Mesenchymal stem cell (in vitro differentiated cells and primary cell): ENCODE measurements at regions not wholly inside any gene's neighbourhood (a gene's known extent, or its start where the extent isn't known, plus 50 kb on each side); places are given as distances from the start of the nearest gene placed in this dataset.
A peak's percentile ranks its signal among the peaks of the same experiment; 100 is the strongest.

Source experiments
- DNase-seq: peaks from one replicate; pipeline ENCODE4 v3.0.0-alpha.2; 2013
- H2AFZ ChIP-seq: one replicate; pipeline ENCODE4 v1.6.1; 2013; ENCODE audit warnings: low read depth, mild to moderate bottlenecking, control low read depth, inconsistent platforms, low read length, moderate library complexity
- H2AK5ac ChIP-seq: 2 replicates; pipeline ENCODE4 v1.6.1; 2013; ENCODE audit warnings: low read length, moderate library complexity, mild to moderate bottlenecking, inconsistent platforms; ENCODE audit not compliant: severe bottlenecking
- H2BK120ac ChIP-seq: one replicate; pipeline ENCODE4 v1.6.1; 2013; ENCODE audit warnings: low read depth, mild to moderate bottlenecking, inconsistent platforms, low read length, moderate library complexity
- H2BK12ac ChIP-seq, 2 experiments: one replicate each; pipeline ENCODE4 v1.6.1; 2013; ENCODE audit warnings: inconsistent platforms in 2 of 2, low read length in 2 of 2, mild to moderate bottlenecking in 2 of 2, moderate library complexity in 2 of 2, control low read depth in 1 of 2
- H2BK15ac ChIP-seq: one replicate; pipeline ENCODE4 v1.6.1; 2013; ENCODE audit warnings: mild to moderate bottlenecking, low read depth, inconsistent platforms; ENCODE audit not compliant: poor library complexity, severe bottlenecking
- H2BK5ac ChIP-seq: 2 replicates; pipeline ENCODE4 v1.6.1; 2013; ENCODE audit warnings: low read depth, mild to moderate bottlenecking, low read length, control low read depth, inconsistent platforms; ENCODE audit not compliant: poor library complexity, severe bottlenecking
- H3K14ac ChIP-seq, 2 experiments: one replicate each; pipeline ENCODE4 v1.6.1; 2013; ENCODE audit warnings: inconsistent platforms in 2 of 2, low read length in 2 of 2, control low read depth in 1 of 2, mild to moderate bottlenecking in 1 of 2, moderate library complexity in 1 of 2
- H3K18ac ChIP-seq, 2 experiments: one replicate each; pipeline ENCODE4 v1.6.1; 2013; ENCODE audit warnings: inconsistent platforms in 2 of 2, low read length in 2 of 2, control low read depth in 1 of 2, low read depth in 1 of 2, mild to moderate bottlenecking in 1 of 2
- H3K23ac ChIP-seq, 2 experiments: one replicate each; pipeline ENCODE4 v1.6.1; 2013; ENCODE audit warnings: inconsistent platforms in 2 of 2, low read length in 2 of 2, mild to moderate bottlenecking in 2 of 2, moderate library complexity in 2 of 2, control low read depth in 1 of 2
- H3K27ac ChIP-seq: 2 replicates; pipeline ENCODE4 v1.5.1; 2013; ENCODE audit warnings: mild to moderate bottlenecking, moderate library complexity, low read length, control low read depth, inconsistent platforms; ENCODE audit not compliant: poor library complexity, severe bottlenecking
- H3K27me3 ChIP-seq, 2 experiments: 2 replicates each; pipeline versions ENCODE4 v1.6.1 to v1.7.0; 2013; ENCODE audit warnings: low read length in 2 of 2, mild to moderate bottlenecking in 2 of 2, moderate library complexity in 2 of 2, control low read depth in 1 of 2, inconsistent platforms in 1 of 2; ENCODE audit not compliant: control insufficient read depth in 1 of 2, insufficient read depth in 1 of 2
- H3K36me3 ChIP-seq, 2 experiments: 2 replicates each; pipeline versions ENCODE4 v1.6.1 to v1.7.0; 2013; ENCODE audit warnings: low read length in 2 of 2, control low read depth in 1 of 2, inconsistent platforms in 1 of 2, low read depth in 1 of 2, mild to moderate bottlenecking in 1 of 2; ENCODE audit not compliant: insufficient read depth in 2 of 2, control insufficient read depth in 1 of 2
- H3K4ac ChIP-seq, 2 experiments: one replicate each; pipeline ENCODE4 v1.6.1; 2013; ENCODE audit warnings: inconsistent platforms in 2 of 2, low read length in 2 of 2, mild to moderate bottlenecking in 2 of 2, moderate library complexity in 2 of 2, control low read depth in 1 of 2, low read depth in 1 of 2
- H3K4me1 ChIP-seq: 2 replicates; pipeline ENCODE4 v1.6.1; 2013; ENCODE audit warnings: low read depth, low read length, control low read depth; ENCODE audit not compliant: control insufficient read depth, insufficient read depth
- H3K4me2 ChIP-seq: 2 replicates; pipeline ENCODE4 v1.6.1; 2013; ENCODE audit warnings: low read length, mild to moderate bottlenecking, inconsistent platforms; ENCODE audit not compliant: poor library complexity, severe bottlenecking
- H3K4me3 ChIP-seq, 2 experiments: 2 replicates each; pipeline versions ENCODE4 v1.5.1 to v1.7.0; 2013; ENCODE audit warnings: low read length in 2 of 2, mild to moderate bottlenecking in 2 of 2, control low read depth in 1 of 2, low read depth in 1 of 2; ENCODE audit not compliant: insufficient read depth in 1 of 2
- H3K79me1 ChIP-seq: replicated peaks from 2 replicates; pipeline ENCODE4 v1.6.1; 2013; ENCODE audit warnings: mild to moderate bottlenecking, control low read depth, low read length, inconsistent platforms; ENCODE audit not compliant: poor library complexity, severe bottlenecking
- H3K9ac ChIP-seq: 2 replicates; pipeline ENCODE4 v1.7.0; 2013; ENCODE audit warnings: mild to moderate bottlenecking, low read length, moderate library complexity
- H3K9me3 ChIP-seq: 2 replicates; pipeline ENCODE4 v1.7.0; 2013; ENCODE audit warnings: mild to moderate bottlenecking, low read length; ENCODE audit not compliant: control insufficient read depth
- H4K8ac ChIP-seq: one replicate; pipeline ENCODE4 v1.6.1; 2013; ENCODE audit warnings: inconsistent platforms, mild to moderate bottlenecking, low read length, moderate library complexity
- H4K91ac ChIP-seq: one replicate; pipeline ENCODE4 v1.6.1; 2013; ENCODE audit warnings: mild to moderate bottlenecking, low read length, inconsistent platforms
- WGBS: methylation state at CpG from one replicate; pipeline ENCODE4 v1.1.7; 2013; ENCODE audit warnings: mixed read lengths; 5-methylcytosine and 5-hydroxymethylcytosine counted together

- no peaks in the 10 kb centered on the region for H3K9me3 ChIP-seq
- WGBS: 80% methylated on average over 2 of the region's 3 CpGs
- no peak overlapping the region for H2AK5ac ChIP-seq
- H3K27ac ChIP-seq: no peak overlapping the region
- H2BK5ac ChIP-seq: no peak overlapping the region
- H3K4me1 ChIP-seq: no peaks in the 10 kb centered on the region
- no peak overlapping the region for H3K9ac ChIP-seq
- no peak overlapping the region for H2AFZ ChIP-seq
- H2BK120ac ChIP-seq: no peak overlapping the region
- H3K14ac ChIP-seq: no peak overlapping the region
- H2BK15ac ChIP-seq: no peak overlapping the region
- no peak for DNase-seq
- H3K79me1 ChIP-seq: no peaks in the 10 kb centered on the region
- no peak overlapping the region for H3K23ac ChIP-seq
- no peak overlapping the region for H3K18ac ChIP-seq
- peaks cover 0 to 3% of the 10 kb centered on the region in 2 experiments for H3K27me3 ChIP-seq
- H3K4me3 ChIP-seq: no peak overlapping the region
- no peak overlapping the region for H3K4me2 ChIP-seq
- H2BK12ac ChIP-seq: no peak overlapping the region
- no peak overlapping the region for H4K8ac ChIP-seq
- no peak overlapping the region for H4K91ac ChIP-seq
- no peak overlapping the region for H3K4ac ChIP-seq
- no peaks in the 10 kb centered on the region for H3K36me3 ChIP-seq
Measured at GRCh38 chr2:217669831-217670230, 333.0 kb downstream of the TNS1 start.

GRCh38 chr2:217667512-217667911 lies 335.3 kb downstream of the TNS1 start:
- Histone ChIP-seq H3K79me1 (no peaks in the 10 kb centered on the region), H3K4me2 (no peak overlapping the region), H3K4me1 (peaks cover 3% of the 10 kb centered on the region), H3K4ac (no peak overlapping the region), H2BK15ac (no peak overlapping the region), H2AK5ac (no peak overlapping the region), H2BK5ac (no peak overlapping the region), H3K4me3 (no peak overlapping the region), H4K91ac (no peak overlapping the region), H2BK120ac (no peak overlapping the region), H2AFZ (no peak overlapping the region), H3K14ac (no peak overlapping the region), H3K27ac (no peak overlapping the region), H2BK12ac (no peak overlapping the region), H3K27me3 (peaks cover 0 to 3% of the 10 kb centered on the region in 2 experiments), H3K9me3 (no peaks in the 10 kb centered on the region), H3K18ac (no peak overlapping the region), H3K36me3 (no peaks in the 10 kb centered on the region), H3K23ac (no peak overlapping the region), H3K9ac (peak overlapping the region; percentile 18), H4K8ac (no peak overlapping the region)
- WGBS: 74% methylated on average over 1 of the region's 3 CpGs
- no peak for DNase-seq

- 86% methylated on average over 2 of the region's 2 CpGs for WGBS
- no peak for DNase-seq
- no peak overlapping the region for H3K4ac ChIP-seq
Measured at GRCh38 chr2:217667035-217667434, 335.8 kb downstream of the TNS1 start.

GRCh38 chr2:217666338-217666737 lies 336.5 kb downstream of the TNS1 start:
- Histone ChIP-seq H3K14ac (no peak overlapping the region), H3K18ac (no peak overlapping the region), H2BK15ac (no peak overlapping the region), H2AK5ac (no peak overlapping the region), H3K9ac (no peak overlapping the region), H3K4me2 (no peak overlapping the region), H3K9me3 (no peaks in the 10 kb centered on the region), H3K23ac (no peak overlapping the region), H3K27ac (no peak overlapping the region), H2BK12ac (no peak overlapping the region), H2AFZ (no peak overlapping the region), H3K4me3 (peak overlapping the region in 1 of 2 experiments; percentile 6), H2BK120ac (no peak overlapping the region), H3K4ac (no peak overlapping the region), H3K4me1 (peaks cover 3% of the 10 kb centered on the region), H2BK5ac (no peak overlapping the region), H3K36me3 (no peaks in the 10 kb centered on the region), H4K91ac (no peak overlapping the region), H4K8ac (no peak overlapping the region), H3K79me1 (no peaks in the 10 kb centered on the region), H3K27me3 (peaks cover 0 to 3% of the 10 kb centered on the region in 2 experiments)
- peak; percentile 58 for DNase-seq
- 50% methylated on average over 2 of the region's 2 CpGs for WGBS

More at GRCh38 chr2:217667035-217667434, 335.8 kb downstream of the TNS1 start:
- Histone ChIP-seq H2BK15ac (no peak overlapping the region), H3K9ac (no peak overlapping the region), H2AFZ (no peak overlapping the region), H4K8ac (no peak overlapping the region), H2BK120ac (no peak overlapping the region), H3K14ac (no peak overlapping the region), H3K79me1 (no peaks in the 10 kb centered on the region), H3K4me2 (no peak overlapping the region), H3K27me3 (peaks cover 0 to 3% of the 10 kb centered on the region in 2 experiments), H3K27ac (no peak overlapping the region), H2AK5ac (no peak overlapping the region), H2BK12ac (no peak overlapping the region), H3K4me1 (peaks cover 3% of the 10 kb centered on the region), H4K91ac (no peak overlapping the region), H3K9me3 (no peaks in the 10 kb centered on the region), H3K4me3 (no peak overlapping the region), H3K18ac (no peak overlapping the region), H2BK5ac (no peak overlapping the region), H3K23ac (no peak overlapping the region), H3K36me3 (no peaks in the 10 kb centered on the region)
